Transverse colon (tissue), 3 donors: ENCODE measurements at regions not wholly inside any gene's neighbourhood (a gene's known extent, or its start where the extent isn't known, plus 50 kb on each side); places are given as distances from the start of the nearest gene placed in this dataset.

Experiments
- CTCF ChIP-seq, 5 experiments: fragments of 200-600 bp in 3 of 5; fragments of 450-650 bp in 2 of 5; sonication (generic) in 3 of 5; IDR thresholded peaks; 1 replicate in 2 of 5; 2 replicates in 3 of 5; pipeline ENCODE4 v1.5.1; 2016 to 2017; ENCODE audit warnings: antibody characterized with exemption in 5 of 5, inconsistent platforms in 3 of 5, mild to moderate bottlenecking in 2 of 5, moderate library complexity in 1 of 5
- EP300 ChIP-seq: sonication (generic); formaldehyde crosslinking; IDR thresholded peaks from one replicate; pipeline ENCODE4 v1.6.1; 2017; ENCODE audit warnings: antibody characterized with exemption, low read depth
- POLR2A ChIP-seq: fragments of 450-650 bp; IDR thresholded peaks from one replicate; pipeline ENCODE4 v1.6.1; 2016; ENCODE audit warnings: antibody characterized with exemption, mild to moderate bottlenecking, moderate library complexity

DNA sequence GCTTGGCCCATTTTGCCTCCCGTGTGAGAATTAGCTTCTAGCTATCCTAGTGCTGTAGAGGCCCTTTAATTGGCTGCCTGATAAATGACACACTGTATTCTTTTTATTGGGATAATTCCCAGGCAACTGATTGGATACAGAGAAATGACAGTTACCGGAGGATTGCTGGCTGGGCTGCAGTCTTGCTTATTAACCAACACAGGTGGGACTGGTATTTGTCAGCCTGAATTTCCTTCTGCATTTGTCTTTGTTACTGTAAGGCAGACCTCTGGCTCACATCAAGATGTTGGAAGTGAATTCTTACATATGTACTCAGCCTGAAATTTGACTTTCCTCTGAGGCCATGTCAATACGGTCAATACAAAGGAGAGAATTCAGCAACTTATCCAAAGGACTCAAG, 650.8 kb upstream of the SOX9 start:
- TF ChIP-seq CTCF (IDR thresholded peaks at IDR 0.05) = no peak
- no peak for TF ChIP-seq POLR2A
- TF ChIP-seq EP300 = no peak
